Stomach (tissue), 8 donors: ENCODE measurements at regions not wholly inside any gene's neighbourhood (a gene's known extent, or its start where the extent isn't known, plus 50 kb on each side); places are given as distances from the start of the nearest gene placed in this dataset.

Source experiments
- DNase-seq, 2 donors: peaks; one replicate each; pipeline versions ENCODE4 v3.0.0 to v3.0.0-alpha.2; 2013 to 2019
- H3K27ac ChIP-seq, 5 donors: fragments of 200-600 bp in 4 of 5; sonication (generic) in 4 of 5; one replicate each; pipeline ENCODE4 v1.5.1; 2013 to 2019; ENCODE audit warnings: mild to moderate bottlenecking in 1 of 5, moderate library complexity in 1 of 5
- H3K27me3 ChIP-seq, 3 donors: fragments of 200-600 bp; sonication (generic); one replicate each; pipeline ENCODE4 v1.5.1; 2017 to 2019; ENCODE audit warnings: mixed run types in 1 of 3
- H3K36me3 ChIP-seq, 4 donors: fragments of 200-600 bp; sonication (generic); 1 replicate in 3 of 4; 2 replicates in 1 of 4; pipeline ENCODE4 v1.5.1; 2016 to 2019
- H3K4me1 ChIP-seq, 4 donors: fragments of 200-600 bp; sonication (generic); one replicate each; pipeline ENCODE4 v1.5.1; 2016 to 2019
- H3K4me3 ChIP-seq, 4 donors: fragments of 200-600 bp; sonication (generic) in 3 of 4; one replicate each; pipeline ENCODE4 v1.5.1; 2016 to 2019; ENCODE audit warnings: mild to moderate bottlenecking in 1 of 4
- H3K9me3 ChIP-seq, 4 donors: fragments of 200-600 bp; sonication (generic); one replicate each; pipeline ENCODE4 v1.5.1; 2016 to 2019
- EP300 ChIP-seq: sonication (generic); formaldehyde crosslinking; IDR thresholded peaks from one replicate; pipeline ENCODE4 v1.6.1; 2017; ENCODE audit warnings: antibody characterized with exemption
- POLR2A ChIP-seq, 4 donors: fragments of 450-650 bp; IDR thresholded peaks; one replicate each; pipeline ENCODE4 v1.6.1; 2016; ENCODE audit warnings: antibody characterized with exemption in 4 of 4, control low read depth in 2 of 4, mild to moderate bottlenecking in 1 of 4, moderate library complexity in 1 of 4
- POLR2AphosphoS5 ChIP-seq, 3 donors: sonication (generic); formaldehyde crosslinking; IDR thresholded peaks; one replicate each; pipeline ENCODE4 v1.6.1; 2016; ENCODE audit warnings: antibody characterized with exemption in 3 of 3
- WGBS, 5 donors: extraction: QIAGEN DNeasy Blood & Tissue Kit in 3 of 5; methylation state at CpG; one replicate each; pipeline versions ENCODE4 v1.1.5 to v1.1.7; 2013 to 2018; 5-methylcytosine and 5-hydroxymethylcytosine counted together
- intact Hi-C: fragments of 100-400 bp; cut with DNase I; formaldehyde crosslinking; loops from one replicate; pipeline ENCODE4 v1.15.1; 2023; ENCODE audit warnings: low total_unique reads
- TF ChIP-seq, protein P1 (sequence below), 7 experiments: fragments of 450-650 bp in 4 of 7; fragments of 200-600 bp in 3 of 7; sonication (generic) in 3 of 7; IDR thresholded peaks; one replicate each; pipeline ENCODE4 v1.5.1; 2016 to 2019; ENCODE audit warnings: antibody characterized with exemption in 7 of 7, control low read depth in 2 of 7, mild to moderate bottlenecking in 1 of 7
- donor health status: healthy with polysubstance abuse.
- donor health status: Bipolar disorder and iron deficiency.
- donor health status: healthy.

GRCh38 chr7:25369786-25370185, 141.5 kb upstream of the NPVF start:
- H3K27me3 ChIP-seq, result no peaks in the 10 kb centered on the region
- WGBS, 5 donors, result 19 to 44% (median 33%) methylated on average over 4 of the region's 4 CpGs
- peaks cover 0 to 10% (median 4%) of the 10 kb centered on the region in 4 donors for H3K4me1 ChIP-seq
- H3K36me3 ChIP-seq, result no peaks in the 10 kb centered on the region
- peaks cover 0 to 16% (median 10%) of the 10 kb centered on the region in 4 donors for H3K9me3 ChIP-seq
- no peak overlapping the region for H3K27ac ChIP-seq
- intact Hi-C loops, result no loop called here
- DNase-seq, result peak in 1 of 2 donors; percentile 34
- H3K4me3 ChIP-seq, result no peak overlapping the region
- TF ChIP-seq, protein P1, sequence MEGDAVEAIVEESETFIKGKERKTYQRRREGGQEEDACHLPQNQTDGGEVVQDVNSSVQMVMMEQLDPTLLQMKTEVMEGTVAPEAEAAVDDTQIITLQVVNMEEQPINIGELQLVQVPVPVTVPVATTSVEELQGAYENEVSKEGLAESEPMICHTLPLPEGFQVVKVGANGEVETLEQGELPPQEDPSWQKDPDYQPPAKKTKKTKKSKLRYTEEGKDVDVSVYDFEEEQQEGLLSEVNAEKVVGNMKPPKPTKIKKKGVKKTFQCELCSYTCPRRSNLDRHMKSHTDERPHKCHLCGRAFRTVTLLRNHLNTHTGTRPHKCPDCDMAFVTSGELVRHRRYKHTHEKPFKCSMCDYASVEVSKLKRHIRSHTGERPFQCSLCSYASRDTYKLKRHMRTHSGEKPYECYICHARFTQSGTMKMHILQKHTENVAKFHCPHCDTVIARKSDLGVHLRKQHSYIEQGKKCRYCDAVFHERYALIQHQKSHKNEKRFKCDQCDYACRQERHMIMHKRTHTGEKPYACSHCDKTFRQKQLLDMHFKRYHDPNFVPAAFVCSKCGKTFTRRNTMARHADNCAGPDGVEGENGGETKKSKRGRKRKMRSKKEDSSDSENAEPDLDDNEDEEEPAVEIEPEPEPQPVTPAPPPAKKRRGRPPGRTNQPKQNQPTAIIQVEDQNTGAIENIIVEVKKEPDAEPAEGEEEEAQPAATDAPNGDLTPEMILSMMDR (IDR thresholded peaks at IDR 0.05), result no peak
- TF ChIP-seq POLR2AphosphoS5 (IDR thresholded peaks at IDR 0.05) (no peak), POLR2A (IDR thresholded peaks at IDR 0.05) (no peak), EP300 (no peak)

DNA sequence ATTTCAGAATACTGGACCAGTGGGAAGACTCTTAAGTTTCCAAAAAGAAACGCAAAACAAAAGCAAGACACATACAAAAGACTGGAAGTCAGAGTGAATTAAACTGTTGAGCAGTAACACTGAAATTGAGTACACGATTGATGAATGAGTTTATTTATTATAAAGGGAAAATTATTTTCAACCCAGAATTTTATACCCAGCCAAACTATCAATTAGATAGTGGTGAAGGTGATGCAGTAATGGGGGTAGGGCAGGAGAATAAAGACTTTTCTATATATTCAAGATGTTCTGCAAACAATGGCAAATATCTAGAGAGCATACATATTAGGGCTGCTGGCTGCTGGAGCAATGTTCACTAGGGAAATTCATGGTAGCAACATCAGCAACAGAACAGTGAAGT, 143.7 kb upstream of the NPVF start:
- 92 to 98% (median 94%) methylated on average over 2 of the region's 2 CpGs for WGBS, 5 donors
- H3K27me3 ChIP-seq, result no peaks in the 10 kb centered on the region

DNA sequence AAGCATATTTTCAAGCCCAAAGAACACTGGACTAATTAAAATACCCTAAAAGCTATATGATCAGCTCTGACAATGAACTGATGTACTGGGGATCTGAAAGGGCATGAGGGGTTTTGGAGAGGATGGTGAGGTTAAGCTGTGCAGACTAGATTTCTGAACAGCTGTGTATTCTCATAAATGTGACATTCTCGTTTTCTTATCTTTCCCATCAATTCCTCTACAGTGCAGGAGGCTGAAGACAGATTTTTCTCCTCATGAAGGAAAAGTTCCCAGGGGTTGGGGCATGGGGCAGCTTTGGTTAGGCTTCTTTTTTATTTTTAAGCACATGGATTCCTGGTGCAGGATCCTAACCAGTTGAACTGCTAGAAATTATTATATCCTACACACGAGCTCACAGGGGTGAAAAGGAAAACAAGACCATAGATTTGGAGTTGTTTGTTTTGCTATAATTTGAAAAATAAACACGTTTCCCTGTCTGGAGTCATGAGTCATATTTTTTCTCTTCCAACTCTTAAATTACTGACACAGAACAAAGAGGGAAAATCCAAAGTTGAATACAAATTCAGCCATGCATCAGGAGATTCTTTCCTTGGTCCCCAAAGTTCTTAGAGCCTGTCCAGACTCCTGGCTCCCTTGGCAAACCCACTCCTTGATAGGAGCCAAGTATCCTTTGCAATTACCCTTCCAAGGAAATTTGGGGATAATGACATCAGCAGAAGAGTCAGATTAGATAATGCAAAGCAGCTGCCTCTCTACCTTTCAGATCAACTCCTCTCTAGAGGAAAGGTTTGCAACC, 147.7 kb upstream of the NPVF start:
- WGBS, 5 donors, result 8 to 17% (median 15%) methylated on average over 3 of the region's 3 CpGs
- H3K27me3 ChIP-seq, result no peaks in the 10 kb centered on the region
- peaks cover 0 to 16% (median 10%) of the 10 kb centered on the region in 4 donors for H3K9me3 ChIP-seq
- H3K4me3 ChIP-seq, result no peak overlapping the region
- no peaks in the 10 kb centered on the region for H3K36me3 ChIP-seq
- intact Hi-C loops, result no loop called here
- DNase-seq, result no peak
- no peaks in the 10 kb centered on the region for H3K4me1 ChIP-seq
- TF ChIP-seq, protein P1 (IDR thresholded peaks at IDR 0.05), result no peak
- TF ChIP-seq EP300 (no peak), POLR2A (IDR thresholded peaks at IDR 0.05) (no peak), POLR2AphosphoS5 (IDR thresholded peaks at IDR 0.05) (no peak)
- H3K27ac ChIP-seq, result no peak overlapping the region

More for the DNA sequence above, 143.7 kb upstream of the NPVF start:
- TF ChIP-seq, protein P1 (IDR thresholded peaks at IDR 0.05), result no peak
- no peak for DNase-seq
- intact Hi-C loops, result no loop called here
- Histone ChIP-seq H3K4me3 (no peak overlapping the region), H3K36me3 (no peaks in the 10 kb centered on the region), H3K27ac (no peak overlapping the region), H3K9me3 (peaks cover 0 to 16% (median 10%) of the 10 kb centered on the region in 4 donors), H3K4me1 (peaks cover 0 to 10% (median 4%) of the 10 kb centered on the region in 4 donors)

DNA sequence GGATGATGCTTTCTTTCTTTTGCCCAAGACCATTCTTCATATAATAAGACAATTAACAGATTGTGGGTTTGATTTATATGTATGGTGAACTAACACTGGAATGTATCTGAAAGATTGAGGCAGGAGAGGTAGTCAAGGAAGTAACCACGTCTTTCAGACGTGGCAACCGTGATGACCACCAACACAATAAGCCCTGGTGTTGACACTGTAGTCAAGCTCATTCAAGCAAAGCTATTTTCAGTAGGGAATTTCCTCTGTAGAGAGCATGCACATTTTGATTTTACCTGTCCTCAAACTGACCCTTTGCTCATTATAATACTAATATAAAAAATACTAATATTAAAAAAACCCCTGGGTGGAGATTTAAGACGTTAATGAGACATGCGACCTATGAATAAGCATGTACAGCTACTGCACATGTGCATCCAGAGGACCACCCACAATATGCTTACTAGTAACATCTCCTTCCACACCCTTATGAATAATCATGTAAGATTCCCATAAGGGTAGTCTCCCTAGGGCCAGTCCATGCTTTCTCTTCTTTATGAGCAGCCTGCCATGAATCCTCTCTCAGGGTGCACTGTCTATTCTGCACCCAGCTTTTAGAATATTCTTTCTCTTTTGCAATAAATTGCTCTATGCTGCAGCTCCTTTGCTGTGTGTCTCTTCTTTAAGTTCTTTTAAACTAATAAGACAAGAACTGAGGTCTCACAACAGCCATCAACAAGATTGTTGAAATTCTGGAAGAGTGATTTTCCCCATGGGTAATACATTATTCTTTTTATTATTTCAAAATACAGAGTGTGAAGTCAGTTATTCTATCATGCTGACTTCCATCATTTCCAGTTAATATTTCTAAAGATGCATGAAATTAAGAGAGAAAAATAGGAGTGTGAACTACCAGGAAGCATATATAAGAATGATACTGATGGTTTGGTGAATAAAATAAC, 151.3 kb upstream of the NPVF start:
- H3K36me3 ChIP-seq, result no peaks in the 10 kb centered on the region
- DNase-seq, result no peak
- H3K27me3 ChIP-seq, result no peaks in the 10 kb centered on the region
- no peak overlapping the region for H3K4me3 ChIP-seq
- TF ChIP-seq, protein P1 (IDR thresholded peaks at IDR 0.05), result no peak
- TF ChIP-seq POLR2AphosphoS5 (IDR thresholded peaks at IDR 0.05), result no peak
- no peak for TF ChIP-seq POLR2A (IDR thresholded peaks at IDR 0.05)
- TF ChIP-seq EP300, result no peak
- WGBS, 5 donors, result 72 to 85% (median 81%) methylated on average over 5 of the region's 5 CpGs
- H3K9me3 ChIP-seq, result no peaks in the 10 kb centered on the region
- intact Hi-C loops, result no loop called here
- H3K4me1 ChIP-seq, result peaks cover 0 to 28% (median 4%) of the 10 kb centered on the region in 4 donors
- no peak overlapping the region for H3K27ac ChIP-seq
